NCI-H2171 (cell line): ENCODE measurements at regions not wholly inside any gene's neighbourhood (a gene's known extent, or its start where the extent isn't known, plus 50 kb on each side); places are given as distances from the start of the nearest gene placed in this dataset.

ENCODE experiments used
- DNase-seq: peaks from one replicate; lab custom pipeline; 2025; lab: John Stamatoyannopoulos, UW

DNA sequence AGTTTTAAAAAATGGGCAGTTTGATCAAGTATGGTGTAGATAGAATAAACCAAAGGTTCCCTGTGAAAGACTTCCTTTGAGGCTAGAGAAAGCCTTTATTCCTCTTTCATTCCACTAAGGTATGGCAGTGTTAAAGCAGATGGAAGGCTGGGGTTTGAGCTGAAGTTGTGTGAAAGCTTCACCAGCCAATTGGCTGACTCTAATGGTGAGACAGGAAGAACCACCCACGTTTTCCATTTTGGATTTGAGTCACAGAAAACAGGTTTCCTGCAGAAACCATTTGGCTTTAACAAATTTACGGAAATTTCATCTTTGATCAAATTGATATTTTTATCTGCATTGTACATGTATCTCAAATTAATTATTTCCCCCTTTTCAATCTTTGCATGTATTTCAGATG is 455.0 kb downstream of the PCNX1 start:
- DNase-seq, result no peak

DNA sequence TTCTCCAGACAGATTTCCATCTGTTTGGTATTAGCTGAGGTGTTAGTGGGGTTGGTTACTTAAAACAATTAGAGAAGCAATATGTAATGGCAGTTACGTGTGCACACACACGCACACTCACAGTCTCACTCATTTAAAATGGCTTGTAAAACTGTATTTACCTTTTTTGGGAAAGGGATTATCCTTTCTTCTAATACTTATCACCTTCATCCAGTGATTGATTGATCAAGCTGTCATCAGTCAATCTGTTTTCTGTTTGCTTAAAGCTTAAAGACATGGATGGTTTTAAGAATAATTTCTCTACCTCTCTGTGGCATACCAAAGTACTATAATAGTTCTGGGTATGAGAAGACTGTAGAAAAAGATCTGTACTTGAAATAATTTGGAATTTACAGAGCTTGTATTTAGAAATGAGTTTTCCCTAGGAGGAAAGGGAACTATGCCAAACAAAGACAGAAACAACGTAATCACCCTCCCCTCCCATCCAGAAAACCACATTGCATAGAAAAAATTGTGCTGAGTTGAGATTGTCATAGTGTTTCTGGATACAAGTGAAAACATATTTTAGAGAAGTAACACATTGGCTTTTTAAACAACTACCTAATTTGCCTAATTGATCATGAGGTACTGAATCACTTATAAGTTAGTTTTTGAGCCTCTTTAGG is 455.8 kb downstream of the PCNX1 start:
- no peak for DNase-seq

DNA sequence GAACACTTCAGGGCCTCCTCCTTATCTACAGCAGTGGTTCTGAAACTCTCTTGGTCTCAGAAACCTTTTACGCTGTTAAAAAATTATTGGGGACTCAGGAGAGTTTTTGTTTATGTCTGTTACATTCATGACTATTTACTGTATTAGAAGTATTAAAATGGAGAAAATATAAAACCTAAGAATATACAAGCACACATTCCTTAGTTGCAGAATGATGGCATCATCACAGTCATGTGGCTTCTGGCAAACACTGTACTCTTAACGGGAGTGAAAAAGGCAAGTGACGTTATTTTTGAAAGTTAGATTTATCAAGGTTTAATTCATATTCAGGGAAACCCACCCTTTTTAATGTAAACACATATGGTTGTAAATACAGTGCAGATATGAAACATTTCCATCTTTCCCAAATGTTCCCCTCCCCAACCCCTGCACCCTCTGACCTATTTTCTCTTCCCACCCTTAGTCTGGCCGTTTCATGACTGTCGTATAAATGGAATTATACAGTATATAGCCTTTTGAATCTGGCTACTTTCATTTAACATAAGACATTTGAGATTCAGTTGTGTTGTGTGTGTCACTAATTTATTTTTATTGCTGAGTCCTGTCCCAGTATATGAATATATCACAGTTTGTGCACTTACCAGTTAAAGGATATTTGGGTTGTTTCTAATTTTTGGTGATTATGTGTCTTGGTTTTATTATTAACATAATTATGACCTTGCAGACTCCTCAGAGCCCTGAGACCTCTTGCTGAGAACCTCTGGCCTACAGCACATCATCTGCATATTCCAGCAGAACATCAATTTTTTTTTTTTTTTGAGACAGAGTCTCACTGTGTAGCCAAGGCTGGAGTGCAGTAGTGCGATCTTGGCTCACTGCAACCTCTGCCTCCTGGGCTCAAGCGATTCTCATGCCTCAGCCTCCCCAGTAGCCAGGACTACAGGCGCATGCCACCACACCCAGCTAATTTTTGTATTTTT is 457.0 kb downstream of the PCNX1 start:
- no peak for DNase-seq

DNA sequence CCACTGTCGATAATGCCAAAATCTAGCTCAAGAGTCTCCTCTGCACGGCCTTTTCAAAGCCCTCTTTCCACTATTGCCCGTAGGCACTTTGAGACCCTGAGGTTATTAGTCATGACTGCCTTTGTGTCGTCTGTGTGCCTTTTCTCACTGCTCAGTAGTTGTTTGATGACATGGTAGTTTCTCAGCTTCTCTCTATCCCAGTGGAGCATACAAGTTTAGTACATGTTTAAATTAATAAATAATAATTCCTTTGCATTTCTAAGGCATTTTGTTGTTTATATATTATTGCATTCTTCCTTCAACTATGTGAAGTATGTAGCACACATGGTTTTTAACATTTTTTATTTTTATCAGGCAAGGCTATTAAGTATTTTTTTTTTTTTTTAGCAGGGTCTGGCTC is 458.1 kb downstream of the PCNX1 start:
- no peak for DNase-seq

DNA sequence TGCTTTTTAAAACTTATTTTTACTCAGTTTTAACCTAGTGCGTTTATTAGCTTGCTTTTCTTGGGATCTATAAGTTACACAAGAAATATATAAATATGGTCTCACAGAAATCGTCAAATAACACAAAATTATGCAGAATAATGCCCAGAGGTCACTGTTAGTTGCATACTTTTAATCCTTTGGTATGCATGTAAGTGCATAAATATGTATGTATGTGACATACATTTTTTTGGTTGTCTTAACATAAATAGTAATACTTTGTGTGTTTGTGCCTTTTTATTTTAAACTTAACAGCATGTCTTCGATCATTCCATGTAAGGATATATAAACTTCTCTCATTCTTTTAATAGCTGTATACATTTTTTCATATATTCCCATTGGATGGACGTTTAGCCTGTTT is 459.6 kb downstream of the PCNX1 start:
- no peak for DNase-seq

DNA sequence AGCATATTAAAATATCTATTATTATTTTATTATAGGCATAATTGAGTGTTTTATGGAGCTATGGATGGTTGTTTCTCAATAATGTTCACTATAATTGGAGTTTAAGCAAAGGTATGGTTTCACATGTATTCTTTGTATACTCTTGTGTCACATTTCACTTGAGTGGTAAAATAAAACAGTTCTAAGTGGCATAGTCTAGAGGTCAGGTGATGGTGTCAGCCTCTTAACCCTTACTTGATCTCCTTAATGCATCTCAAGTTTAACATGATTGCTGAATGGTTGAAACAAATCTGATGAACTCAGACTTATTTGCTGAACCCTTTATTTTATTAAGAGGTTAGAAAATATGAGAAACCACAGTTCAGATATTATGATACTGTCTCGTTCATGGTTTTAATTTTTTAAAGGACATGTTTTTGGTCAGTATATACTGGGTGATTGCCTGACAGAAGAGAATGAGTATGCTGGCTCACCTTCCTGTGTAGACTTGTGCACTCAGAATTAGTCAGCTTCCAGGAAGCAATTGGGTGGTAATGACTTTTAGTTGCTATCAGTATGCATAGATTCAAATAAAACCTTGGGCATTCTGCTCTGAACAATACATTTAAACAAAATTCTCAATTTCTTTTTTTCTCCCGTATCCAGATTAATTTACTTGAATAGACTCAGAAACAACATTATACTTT is 464.6 kb downstream of the PCNX1 start:
- DNase-seq, result no peak

DNA sequence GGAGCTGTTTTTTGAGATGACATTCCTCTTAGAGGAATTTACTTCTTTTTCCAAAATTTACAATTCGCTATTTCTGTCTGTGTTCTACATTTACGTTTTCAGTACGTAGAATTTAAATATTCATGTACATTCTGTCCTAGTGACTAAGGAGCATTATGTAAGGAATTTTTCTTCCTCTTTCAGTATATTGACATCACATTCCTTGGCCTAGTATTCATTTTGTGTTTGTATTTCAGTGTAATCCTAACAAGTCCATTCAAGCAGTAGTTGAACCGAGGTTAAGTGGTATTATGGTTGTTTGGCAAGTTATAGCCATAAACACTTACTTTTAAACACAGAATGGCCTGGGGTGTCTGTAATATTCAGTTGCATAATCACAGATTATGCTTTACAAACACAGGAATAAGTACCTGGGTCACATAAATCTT is 465.2 kb downstream of the PCNX1 start:
- no peak for DNase-seq

DNA sequence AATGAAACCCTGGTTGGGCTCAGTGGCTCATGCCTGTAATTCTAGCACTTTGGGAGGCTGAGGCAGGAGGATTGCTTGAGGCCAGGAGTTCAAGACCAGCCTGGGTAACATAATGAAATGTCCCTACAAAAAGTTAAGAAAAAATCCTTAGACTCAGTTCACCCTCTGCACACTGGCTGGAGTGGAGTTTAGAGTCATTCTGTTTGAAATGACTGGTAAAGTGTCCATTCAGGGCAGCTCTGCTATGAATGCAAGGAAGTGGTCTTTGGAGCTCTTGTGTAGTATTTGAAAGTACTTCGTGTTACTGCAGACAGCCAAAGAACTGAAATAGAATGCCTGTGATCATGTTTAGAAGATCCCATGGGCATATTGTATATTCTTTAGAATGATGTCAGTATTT is 466.5 kb downstream of the PCNX1 start:
- no peak for DNase-seq

DNA sequence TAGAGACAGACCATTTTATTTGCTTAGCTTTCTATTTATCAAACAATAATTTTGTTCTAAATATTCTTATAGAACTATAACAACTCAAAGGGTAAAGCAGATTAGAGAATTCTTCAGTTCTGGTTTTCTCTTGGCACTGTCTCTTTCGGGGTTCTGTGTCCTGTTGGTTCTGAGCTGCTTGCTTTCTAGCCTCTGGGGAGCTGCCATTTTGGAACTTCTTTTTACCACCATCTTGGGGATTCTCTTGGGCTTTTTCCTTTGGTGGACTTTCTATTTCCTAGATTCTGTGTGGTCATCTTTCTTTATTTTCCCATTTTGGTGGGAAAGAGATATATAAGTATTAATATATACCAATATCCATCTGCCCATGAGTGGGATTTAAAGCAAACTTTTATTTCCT is 467.7 kb downstream of the PCNX1 start:
- no peak for DNase-seq

DNA sequence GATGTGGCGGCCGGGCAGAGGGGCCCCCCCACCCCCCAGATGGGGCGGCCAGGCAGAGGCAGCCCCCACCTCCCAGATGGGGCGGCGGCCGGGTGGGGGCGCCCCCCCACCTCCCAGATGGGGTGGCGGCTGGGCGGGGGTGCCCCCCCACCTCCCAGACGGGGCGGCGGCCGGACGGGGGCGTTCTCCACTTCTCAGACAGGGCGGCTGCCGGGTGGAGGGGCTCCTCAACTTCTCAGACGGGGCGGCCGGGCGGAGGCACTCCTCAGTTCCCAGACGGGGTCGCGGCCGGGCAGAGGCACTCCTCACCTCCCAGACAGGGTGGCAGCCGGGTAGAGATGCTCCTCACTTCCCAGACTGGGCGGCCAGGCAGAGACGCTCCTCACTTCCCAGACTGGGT is 469.8 kb downstream of the PCNX1 start:
- no peak for DNase-seq

DNA sequence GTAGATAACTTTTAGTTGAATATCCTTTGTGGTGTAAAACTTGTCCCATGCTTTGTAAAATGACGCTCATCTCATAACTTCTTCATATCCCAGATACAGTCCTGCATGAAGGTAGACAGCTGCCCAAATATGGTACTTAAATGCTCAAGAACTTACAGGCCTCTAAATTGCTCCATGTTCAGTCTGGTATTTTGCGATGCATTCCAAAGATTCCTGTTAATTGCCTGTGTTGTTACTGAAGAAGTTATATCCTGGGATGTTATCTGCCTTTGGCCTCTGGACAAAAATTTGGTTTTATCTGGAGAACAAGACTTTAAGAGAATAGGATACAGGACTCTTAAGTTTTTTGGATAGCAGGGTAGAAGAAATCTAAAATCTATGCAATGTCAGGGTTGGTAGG is 473.0 kb downstream of the PCNX1 start:
- DNase-seq, result no peak

DNA sequence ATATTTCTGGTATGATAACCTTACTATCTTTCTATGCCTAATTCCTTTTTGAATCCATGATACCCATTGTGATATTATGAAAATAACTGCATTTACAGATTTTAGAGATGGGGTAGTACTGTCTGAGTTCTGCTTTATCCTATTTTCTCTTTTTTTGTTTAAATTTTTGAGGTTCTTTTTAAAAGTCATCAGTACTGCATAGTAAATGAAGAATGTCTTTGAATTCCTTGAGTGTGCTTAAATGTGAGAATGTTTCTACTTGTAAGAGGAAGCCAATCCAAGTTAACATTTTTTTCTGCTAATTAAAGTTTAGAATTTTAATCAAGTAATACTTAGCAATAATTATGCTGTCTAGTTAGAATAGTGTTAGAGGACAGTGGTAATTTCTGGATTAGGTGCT is 474.6 kb downstream of the PCNX1 start:
- no peak for DNase-seq

DNA sequence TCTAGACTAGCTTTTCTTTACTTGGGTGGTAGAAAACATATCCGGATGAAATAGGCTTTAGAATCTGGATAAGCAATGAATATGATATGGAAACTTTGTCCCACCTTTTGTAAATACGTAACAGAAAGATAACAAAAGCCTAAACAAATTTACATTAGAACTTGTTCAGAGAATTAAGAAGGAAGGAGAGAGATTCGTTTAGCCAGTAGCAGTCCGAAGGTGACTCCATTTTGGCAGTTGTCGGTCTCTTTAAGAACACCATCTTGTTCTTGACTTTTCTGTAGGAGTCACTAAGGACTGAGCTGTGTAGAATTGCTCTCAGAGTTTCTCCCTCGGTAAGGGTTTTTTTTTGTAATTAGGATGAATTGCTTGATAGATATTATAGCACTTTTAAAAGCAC is 475.1 kb downstream of the PCNX1 start:
- no peak for DNase-seq

DNA sequence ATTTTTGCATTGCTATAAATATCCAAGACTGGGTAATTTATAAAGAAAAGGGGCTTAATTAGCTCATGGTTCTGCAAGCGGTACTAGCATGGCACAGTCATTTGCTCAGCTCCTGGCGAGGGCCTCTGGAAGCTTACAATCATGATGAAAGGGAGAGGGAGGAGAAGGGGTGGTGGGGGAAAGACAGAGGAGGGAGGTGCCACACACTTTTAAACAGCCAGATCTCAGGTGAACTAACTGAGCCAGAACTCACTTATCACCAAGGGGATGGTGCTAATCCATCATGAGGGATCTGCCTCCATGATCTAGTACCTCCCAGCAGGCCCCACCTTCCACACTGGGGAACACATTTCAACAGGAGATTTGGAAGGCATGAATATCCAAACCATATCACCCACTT is 476.3 kb downstream of the PCNX1 start:
- no peak for DNase-seq

DNA sequence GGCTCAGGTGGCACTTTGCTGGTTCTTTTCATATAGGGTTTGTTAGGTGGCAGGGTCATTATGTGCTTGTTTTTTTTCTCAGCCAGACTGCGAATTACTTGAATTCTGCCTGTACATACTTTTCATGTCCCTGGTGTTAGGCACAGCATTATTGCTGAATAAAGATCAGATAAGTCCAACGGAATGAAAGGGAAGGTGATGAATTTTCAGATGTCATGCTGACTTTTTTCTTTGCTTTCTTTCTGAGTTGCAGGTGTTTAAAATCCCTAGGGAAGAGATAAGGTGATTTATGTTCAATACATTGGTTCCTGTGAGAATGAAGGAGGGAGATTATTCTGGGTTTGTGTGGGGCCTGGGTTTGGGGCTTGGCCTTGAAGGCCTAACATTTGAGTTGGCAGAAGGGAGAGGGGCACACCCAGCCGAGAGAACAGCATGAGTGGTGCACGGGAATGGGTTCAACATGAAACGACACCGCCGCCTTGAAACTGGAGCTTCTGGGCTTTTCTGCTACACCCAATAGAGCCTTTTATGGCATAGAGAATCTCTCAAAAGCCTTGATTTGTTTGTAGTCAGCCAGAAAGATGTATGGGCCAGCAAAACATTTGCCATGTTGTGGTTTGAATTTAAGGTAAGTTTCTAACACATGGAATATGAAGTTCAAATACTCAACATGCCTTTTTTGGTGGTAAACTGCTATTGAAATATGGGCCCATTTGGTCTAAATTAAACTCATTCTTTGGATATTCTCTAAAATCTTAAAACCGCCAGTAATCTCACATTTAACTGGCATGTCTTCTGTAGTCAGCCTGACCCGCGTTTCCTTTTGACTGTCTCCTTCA is 477.0 kb downstream of the PCNX1 start:
- DNase-seq, result no peak

DNA sequence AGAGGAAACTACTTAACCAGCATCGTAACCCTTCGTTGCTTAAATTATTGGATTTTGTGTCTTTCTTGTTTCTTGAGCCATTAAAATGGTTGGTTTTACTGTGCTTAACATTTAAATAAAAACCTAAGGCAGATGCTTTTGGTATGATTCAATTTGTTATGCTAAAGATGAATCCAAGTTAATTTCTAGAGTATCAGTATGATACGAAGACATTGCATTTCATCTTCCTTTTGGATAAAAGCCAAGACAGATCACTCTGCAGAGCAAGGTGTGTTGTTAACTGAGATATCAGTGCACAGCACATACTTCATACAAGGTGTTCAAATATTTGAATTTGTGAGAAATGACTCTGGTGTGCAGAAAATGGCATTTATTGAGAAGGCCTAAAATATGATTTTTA is 480.5 kb downstream of the PCNX1 start:
- no peak for DNase-seq

DNA sequence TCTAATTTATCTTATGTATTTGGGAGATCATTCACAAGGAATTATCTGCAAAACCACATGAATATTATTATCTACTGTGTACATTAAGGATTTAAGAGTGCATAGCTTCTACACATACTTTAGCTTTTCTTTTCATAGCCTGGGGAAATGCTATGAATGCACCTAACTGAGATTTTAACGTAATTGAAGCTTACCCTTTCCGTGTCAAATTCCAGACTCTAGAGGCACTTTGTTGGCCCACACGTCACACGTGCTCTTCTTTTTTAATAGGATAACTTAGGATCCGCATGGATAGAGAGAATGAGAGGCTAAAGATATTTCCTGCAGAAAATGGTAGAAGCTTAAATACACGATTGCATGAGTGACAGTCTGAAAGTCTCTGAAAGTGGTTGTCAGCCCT is 481.1 kb downstream of the PCNX1 start:
- no peak for DNase-seq

DNA sequence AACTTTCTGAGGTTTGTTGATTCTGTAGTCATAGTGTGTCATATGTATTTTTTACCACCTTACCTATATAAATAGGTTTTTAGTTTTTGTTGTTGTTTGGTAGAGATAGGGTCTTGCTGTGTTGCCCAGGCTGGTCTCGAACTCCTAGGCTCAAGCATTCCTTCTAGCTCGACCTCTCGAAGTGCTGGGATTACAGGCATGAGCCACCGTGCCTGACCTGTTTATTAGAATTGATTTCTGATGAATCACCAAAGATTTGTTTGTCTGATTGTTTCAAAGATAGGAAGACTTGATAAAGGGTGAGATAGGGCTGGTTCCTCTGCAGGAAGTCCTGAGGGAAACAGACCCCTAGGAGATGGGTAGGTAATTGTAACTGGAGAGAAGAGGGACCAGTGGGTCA is 481.6 kb downstream of the PCNX1 start:
- no peak for DNase-seq

DNA sequence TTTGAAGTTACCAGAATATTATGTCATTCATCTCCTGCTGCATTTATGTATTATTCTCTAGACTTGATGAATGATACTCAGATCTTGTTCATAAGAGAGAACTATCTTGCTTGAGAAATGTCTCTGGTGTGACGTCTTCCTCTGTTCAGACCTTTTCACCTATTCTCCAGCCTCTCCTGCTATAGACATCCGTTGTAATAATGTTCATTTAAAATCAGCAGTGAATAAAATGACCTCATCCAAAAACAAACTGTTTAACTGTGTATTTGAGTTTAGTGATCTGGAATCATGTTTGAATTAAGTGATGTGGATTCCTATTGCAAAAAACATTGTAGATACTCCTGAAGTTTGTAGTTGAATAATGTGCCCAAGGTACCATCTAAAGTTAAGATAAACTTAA is 487.1 kb downstream of the PCNX1 start:
- DNase-seq, result no peak

DNA sequence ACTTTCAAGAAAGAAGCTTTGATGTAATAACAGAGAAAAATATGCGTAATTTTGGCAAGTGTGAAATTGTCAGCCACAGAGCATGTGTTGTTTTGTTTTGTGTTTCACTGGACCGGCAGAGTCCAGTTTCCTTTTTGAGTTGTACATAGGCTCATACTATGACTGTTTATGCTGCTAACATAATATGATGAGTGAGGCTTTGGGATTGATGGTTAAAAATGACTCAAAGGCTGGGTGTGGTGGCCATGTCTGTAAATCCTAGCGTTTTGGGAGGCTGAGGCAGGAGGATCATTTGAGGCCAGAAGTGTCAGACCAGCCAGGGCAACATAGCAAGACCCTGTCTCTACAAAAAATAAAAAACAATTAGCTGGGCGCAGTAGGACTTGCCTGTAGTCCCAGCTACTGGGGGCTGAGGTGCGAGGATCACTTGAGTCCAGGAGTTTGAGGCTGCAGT is 487.9 kb downstream of the PCNX1 start:
- no peak for DNase-seq

DNA sequence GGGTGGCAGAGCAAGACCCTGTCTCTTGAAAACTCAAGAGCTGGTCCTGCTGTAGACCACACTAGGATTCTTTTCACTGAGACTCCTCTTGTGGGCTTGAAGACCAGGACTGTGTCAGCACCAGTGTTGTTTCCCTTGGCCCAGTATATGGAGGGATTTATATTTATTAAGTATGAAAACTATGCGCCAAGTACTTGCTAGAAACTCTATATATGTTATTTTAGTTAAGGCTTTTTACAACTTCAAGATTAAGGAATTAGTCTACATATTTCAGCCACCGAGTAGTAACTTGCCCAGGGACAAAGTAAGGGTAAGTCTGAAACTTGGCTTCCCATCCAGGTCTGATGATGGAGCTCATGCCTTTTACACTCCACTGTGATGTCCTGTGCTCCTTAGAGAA is 488.4 kb downstream of the PCNX1 start:
- DNase-seq, result no peak
